OCI-LY1 (cell line): ENCODE measurements at regions not wholly inside any gene's neighbourhood (a gene's known extent, or its start where the extent isn't known, plus 50 kb on each side); places are given as distances from the start of the nearest gene placed in this dataset.

Experiments
- EZH2 ChIP-seq: fragments of 200-600 bp; sonication (generic), shearing (Covaris generic); IDR thresholded peaks from 2 replicates; pipeline ENCODE4 v1.8.0; 2017; ENCODE audit warnings: borderline replicate concordance, mixed run types, mild to moderate bottlenecking, antibody characterized with exemption, low read length, moderate library complexity, mixed read lengths
- TF ChIP-seq, protein P1 (sequence below): fragments of 200-600 bp; sonication (generic), shearing (Covaris generic); IDR thresholded peaks from 2 replicates; pipeline ENCODE4 v1.5.1; 2017; ENCODE audit warnings: mild to moderate bottlenecking, antibody characterized with exemption, low read length, moderate library complexity, mixed read lengths

DNA sequence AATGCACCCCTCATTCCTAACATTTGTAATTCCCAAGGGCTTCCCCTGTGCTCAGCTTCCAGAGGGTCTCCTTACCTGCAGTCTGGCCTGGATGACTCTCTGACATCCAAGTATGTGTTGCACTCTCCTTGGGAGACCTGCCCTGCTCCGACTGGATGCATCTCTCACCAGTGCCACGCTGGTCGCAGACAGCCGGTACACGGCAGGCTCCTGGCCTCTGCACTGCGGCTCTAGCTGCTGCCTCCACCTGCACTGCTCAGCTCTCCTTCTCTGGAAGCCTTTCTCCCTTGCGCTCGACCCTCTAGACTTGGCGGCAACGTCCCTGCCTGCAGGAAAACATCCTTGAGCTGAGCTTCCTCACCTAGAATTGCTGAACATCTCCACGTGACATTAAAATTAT lies 685.9 kb downstream of the BRD1 start:
- TF ChIP-seq, protein P1, sequence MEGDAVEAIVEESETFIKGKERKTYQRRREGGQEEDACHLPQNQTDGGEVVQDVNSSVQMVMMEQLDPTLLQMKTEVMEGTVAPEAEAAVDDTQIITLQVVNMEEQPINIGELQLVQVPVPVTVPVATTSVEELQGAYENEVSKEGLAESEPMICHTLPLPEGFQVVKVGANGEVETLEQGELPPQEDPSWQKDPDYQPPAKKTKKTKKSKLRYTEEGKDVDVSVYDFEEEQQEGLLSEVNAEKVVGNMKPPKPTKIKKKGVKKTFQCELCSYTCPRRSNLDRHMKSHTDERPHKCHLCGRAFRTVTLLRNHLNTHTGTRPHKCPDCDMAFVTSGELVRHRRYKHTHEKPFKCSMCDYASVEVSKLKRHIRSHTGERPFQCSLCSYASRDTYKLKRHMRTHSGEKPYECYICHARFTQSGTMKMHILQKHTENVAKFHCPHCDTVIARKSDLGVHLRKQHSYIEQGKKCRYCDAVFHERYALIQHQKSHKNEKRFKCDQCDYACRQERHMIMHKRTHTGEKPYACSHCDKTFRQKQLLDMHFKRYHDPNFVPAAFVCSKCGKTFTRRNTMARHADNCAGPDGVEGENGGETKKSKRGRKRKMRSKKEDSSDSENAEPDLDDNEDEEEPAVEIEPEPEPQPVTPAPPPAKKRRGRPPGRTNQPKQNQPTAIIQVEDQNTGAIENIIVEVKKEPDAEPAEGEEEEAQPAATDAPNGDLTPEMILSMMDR, result no peak
- no peak for TF ChIP-seq EZH2
